GM06990 (cell line): ENCODE measurements at regions not wholly inside any gene's neighbourhood (a gene's known extent, or its start where the extent isn't known, plus 50 kb on each side); places are given as distances from the start of the nearest gene placed in this dataset.

Source experiments
- DNase-seq: peaks from one replicate; pipeline ENCODE4 v3.0.0-alpha.2; 2011; ENCODE audit not compliant: insufficient read length; ENCODE audit errors: extremely low read depth
- H3K27me3 ChIP-seq: replicated peaks from 2 replicates; pipeline ENCODE4 v1.6.0; 2011; ENCODE audit warnings: low read length; ENCODE audit not compliant: control insufficient read depth, insufficient read depth
- H3K36me3 ChIP-seq: 2 replicates; pipeline ENCODE4 v1.5.1; 2011; ENCODE audit warnings: low read length; ENCODE audit not compliant: control insufficient read depth, insufficient read depth
- H3K4me3 ChIP-seq: replicated peaks from 2 replicates; pipeline ENCODE4 v1.5.1; 2011; ENCODE audit warnings: low read depth, mild to moderate bottlenecking, control low read depth, low read length
- TF ChIP-seq, protein P1 (sequence below): IDR thresholded peaks from 2 replicates; pipeline ENCODE4 v1.5.1; 2011; ENCODE audit warnings: low read length, control low read depth, mild to moderate bottlenecking, inconsistent platforms; ENCODE audit not compliant: insufficient read depth, poor library complexity, severe bottlenecking

DNA sequence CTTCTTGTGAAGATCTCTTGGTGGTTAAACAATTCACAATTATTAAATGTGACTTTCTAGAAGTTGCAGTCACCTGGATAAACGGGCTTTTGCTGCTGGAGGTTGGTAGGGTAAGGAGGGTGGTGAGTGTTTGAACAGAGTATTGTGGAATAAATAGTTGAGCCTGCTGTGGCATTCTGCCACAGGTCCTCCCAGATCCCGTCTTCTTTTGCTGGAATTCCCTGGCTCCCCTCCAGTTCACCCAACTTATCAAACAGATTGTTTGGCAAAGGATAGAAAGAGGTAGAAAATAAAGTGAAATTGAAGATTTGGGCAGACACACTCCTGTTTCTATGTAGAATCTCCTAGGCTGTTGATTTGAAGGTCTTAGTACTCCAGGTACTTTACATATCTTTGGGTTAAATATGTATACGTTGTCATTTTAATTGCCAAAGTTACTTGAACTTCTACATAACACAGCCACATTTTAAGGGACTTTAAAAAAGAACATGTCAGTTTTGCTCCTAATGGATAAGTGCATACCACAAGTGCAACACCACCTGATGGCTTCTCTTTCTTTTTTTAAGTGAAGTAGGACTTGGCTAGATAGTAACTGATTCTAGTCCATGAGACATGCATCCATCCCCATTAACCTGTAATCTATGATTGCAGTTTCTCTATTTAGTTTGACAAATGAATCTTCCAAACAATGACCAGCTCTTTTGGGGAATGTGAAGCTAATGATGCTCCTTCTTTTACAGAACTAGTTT is 83.0 kb downstream of the ARL4A start:
- Histone ChIP-seq H3K36me3 (no peaks in the 10 kb centered on the region), H3K27me3 (no peaks in the 10 kb centered on the region), H3K4me3 (no peak overlapping the region)
- no peak for DNase-seq
- TF ChIP-seq, protein P1, sequence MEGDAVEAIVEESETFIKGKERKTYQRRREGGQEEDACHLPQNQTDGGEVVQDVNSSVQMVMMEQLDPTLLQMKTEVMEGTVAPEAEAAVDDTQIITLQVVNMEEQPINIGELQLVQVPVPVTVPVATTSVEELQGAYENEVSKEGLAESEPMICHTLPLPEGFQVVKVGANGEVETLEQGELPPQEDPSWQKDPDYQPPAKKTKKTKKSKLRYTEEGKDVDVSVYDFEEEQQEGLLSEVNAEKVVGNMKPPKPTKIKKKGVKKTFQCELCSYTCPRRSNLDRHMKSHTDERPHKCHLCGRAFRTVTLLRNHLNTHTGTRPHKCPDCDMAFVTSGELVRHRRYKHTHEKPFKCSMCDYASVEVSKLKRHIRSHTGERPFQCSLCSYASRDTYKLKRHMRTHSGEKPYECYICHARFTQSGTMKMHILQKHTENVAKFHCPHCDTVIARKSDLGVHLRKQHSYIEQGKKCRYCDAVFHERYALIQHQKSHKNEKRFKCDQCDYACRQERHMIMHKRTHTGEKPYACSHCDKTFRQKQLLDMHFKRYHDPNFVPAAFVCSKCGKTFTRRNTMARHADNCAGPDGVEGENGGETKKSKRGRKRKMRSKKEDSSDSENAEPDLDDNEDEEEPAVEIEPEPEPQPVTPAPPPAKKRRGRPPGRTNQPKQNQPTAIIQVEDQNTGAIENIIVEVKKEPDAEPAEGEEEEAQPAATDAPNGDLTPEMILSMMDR, result no peak

DNA sequence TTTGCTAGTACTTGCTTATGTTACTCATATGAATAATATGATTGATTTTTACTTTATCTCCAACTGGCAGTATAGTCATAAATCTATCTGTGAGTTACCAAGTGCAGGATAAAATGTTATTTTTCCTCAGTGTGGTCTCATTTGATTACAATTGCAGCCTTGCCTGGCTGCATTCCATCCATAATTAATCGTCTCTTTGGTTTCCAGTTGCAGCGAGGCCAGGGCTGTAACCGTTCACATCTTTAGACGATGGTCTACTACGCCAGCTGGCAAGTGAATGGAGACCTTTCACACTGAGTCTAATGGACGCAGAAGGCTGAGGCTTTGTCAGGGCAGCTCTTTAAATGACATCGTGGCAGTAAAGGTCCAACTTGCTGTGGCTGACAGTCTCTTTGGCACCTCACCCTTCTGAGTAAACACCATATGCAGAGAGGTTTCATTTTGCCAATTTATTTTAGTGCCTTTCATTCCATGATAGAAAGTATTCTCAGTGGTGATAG is 84.0 kb downstream of the ARL4A start:
- Histone ChIP-seq H3K27me3 (no peaks in the 10 kb centered on the region), H3K36me3 (no peaks in the 10 kb centered on the region), H3K4me3 (no peak overlapping the region)
- TF ChIP-seq, protein P1, result no peak
- no peak for DNase-seq

DNA sequence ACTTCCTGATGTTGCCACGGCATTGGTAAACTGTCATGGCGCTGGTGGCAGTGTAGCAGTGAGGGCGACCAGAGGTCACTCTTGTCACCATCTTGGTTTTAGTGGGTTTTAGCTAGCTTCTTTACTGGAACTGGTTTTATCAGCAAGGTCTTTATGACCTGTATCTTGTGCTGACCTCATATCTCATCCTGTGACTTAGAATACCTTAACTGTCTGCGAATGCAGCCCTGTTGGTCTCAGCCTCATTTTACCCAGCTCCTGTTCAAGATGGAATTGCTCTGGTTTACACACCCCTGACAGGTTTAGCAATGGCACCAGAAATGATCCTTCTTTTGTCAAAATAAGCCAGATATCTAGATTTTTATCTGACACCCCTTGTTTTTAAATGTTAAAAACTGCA is 85.3 kb downstream of the ARL4A start:
- Histone ChIP-seq H3K27me3 (no peaks in the 10 kb centered on the region), H3K4me3 (no peak overlapping the region), H3K36me3 (no peaks in the 10 kb centered on the region)
- no peak for DNase-seq
- TF ChIP-seq, protein P1, result no peak

DNA sequence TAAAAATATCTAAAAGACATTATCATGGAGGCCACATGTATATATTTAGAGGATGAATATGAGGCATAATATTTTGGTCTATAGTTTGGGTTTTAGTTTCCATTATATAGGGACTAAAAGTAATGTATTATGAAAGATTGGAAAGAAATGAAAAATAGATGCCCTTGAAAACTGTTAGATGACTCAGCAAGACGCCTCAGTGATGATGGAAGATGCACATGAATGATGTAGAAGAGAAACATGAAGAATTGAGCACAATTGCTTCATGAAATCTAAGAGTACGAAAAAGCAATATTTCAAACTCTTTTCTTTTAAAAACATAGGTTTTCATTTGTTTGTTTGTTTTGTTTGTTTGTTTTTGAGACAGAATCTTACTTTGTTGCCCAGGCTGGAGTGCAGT is 89.8 kb downstream of the ARL4A start:
- Histone ChIP-seq H3K36me3 (no peaks in the 10 kb centered on the region), H3K27me3 (no peaks in the 10 kb centered on the region), H3K4me3 (no peak overlapping the region)
- no peak for DNase-seq
- TF ChIP-seq, protein P1, result no peak

DNA sequence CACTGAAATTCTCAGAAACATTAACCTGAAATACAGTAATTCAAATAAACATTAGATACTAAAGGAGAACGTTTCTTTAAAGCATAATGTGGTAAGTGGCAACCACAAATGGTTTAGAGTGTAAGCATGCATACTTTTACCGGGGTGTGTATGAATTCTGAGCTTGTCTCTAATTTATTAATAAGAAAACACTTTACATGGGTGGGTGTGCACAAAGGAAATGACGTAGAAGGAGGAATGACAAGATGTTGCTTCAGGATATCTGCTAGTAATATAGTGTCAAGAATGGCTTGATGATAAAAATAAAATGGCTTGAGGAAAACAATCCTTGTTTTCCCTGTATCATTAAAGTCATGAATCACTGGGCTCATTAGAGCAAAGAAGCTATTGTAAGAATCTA is 92.5 kb downstream of the ARL4A start:
- TF ChIP-seq, protein P1, result no peak
- no peak for DNase-seq
- H3K4me3 ChIP-seq, result no peak overlapping the region
- H3K27me3 ChIP-seq, result no peaks in the 10 kb centered on the region
- H3K36me3 ChIP-seq, result no peaks in the 10 kb centered on the region
